Karpas-422 (cell line): ENCODE measurements at regions not wholly inside any gene's neighbourhood (a gene's known extent, or its start where the extent isn't known, plus 50 kb on each side); places are given as distances from the start of the nearest gene placed in this dataset.

ENCODE experiments used
- DNase-seq: peaks from one replicate; pipeline ENCODE4 v3.0.0-alpha.2; 2015
- H2AFZ ChIP-seq: fragments of 200-600 bp; sonication (generic); 2 replicates; pipeline ENCODE4 v1.6.1; 2014; ENCODE audit warnings: antibody characterized with exemption, low read length, mixed read lengths
- H3K27ac ChIP-seq: fragments of 200-600 bp; sonication (generic); 2 replicates; pipeline ENCODE4 v1.5.1; 2014; ENCODE audit warnings: mild to moderate bottlenecking, low read length, moderate library complexity
- H3K27me3 ChIP-seq: fragments of 200-600 bp; sonication (generic); 2 replicates; pipeline ENCODE4 v1.6.1; 2014; ENCODE audit warnings: low read length, mixed read lengths
- H3K36me3 ChIP-seq: fragments of 200-600 bp; sonication (generic); 2 replicates; pipeline ENCODE4 v1.6.1; 2014; ENCODE audit warnings: low read length, mixed read lengths; ENCODE audit not compliant: insufficient read depth
- H3K4me1 ChIP-seq: fragments of 200-600 bp; sonication (generic); 2 replicates; pipeline ENCODE4 v1.6.1; 2014; ENCODE audit warnings: mild to moderate bottlenecking, low read length, mixed read lengths
- H3K4me2 ChIP-seq: fragments of 200-600 bp; sonication (generic); 2 replicates; pipeline ENCODE4 v1.6.1; 2014; ENCODE audit warnings: low read length, low read depth, mild to moderate bottlenecking; ENCODE audit not compliant: poor library complexity, severe bottlenecking
- H3K4me3 ChIP-seq: fragments of 200-600 bp; sonication (generic); 2 replicates; pipeline ENCODE4 v1.5.1; 2014; ENCODE audit warnings: mild to moderate bottlenecking, antibody characterized with exemption, low read length, mixed read lengths
- H3K79me2 ChIP-seq: fragments of 200-600 bp; sonication (generic); 2 replicates; pipeline ENCODE4 v1.6.1; 2014; ENCODE audit warnings: mild to moderate bottlenecking, low read length, mixed read lengths
- H3K9ac ChIP-seq: fragments of 200-600 bp; sonication (generic); 2 replicates; pipeline ENCODE4 v1.6.0; 2014; ENCODE audit warnings: low read length
- H3K9me2 ChIP-seq: fragments of 200-600 bp; sonication (generic), shearing (Covaris generic); replicated peaks from 2 replicates; pipeline ENCODE4 v1.6.0; 2014; ENCODE audit warnings: mild to moderate bottlenecking, low read length, moderate library complexity; ENCODE audit not compliant: insufficient read depth
- H3K9me3 ChIP-seq: fragments of 300-700, 200-600 bp; sonication (generic); 2 replicates; pipeline ENCODE4 v1.6.1; 2014; ENCODE audit warnings: low read length, mixed read lengths
- H4K20me1 ChIP-seq: fragments of 200-600 bp; sonication (generic); 2 replicates; pipeline ENCODE4 v1.6.1; 2014; ENCODE audit warnings: mild to moderate bottlenecking, antibody characterized with exemption, low read length, low read depth; ENCODE audit not compliant: insufficient read depth

GRCh38 chr3:8365541-8365940, 136.1 kb upstream of the LMCD1 start:
- no peak for DNase-seq
- Histone ChIP-seq H3K36me3 (no peaks in the 10 kb centered on the region), H2AFZ (no peak overlapping the region), H3K4me2 (no peak overlapping the region), H3K9me2 (no peaks in the 10 kb centered on the region), H3K9me3 (no peaks in the 10 kb centered on the region), H3K27ac (no peak overlapping the region), H4K20me1 (no peaks in the 10 kb centered on the region), H3K27me3 (no peaks in the 10 kb centered on the region), H3K4me1 (no peaks in the 10 kb centered on the region), H3K9ac (no peak overlapping the region), H3K4me3 (no peak overlapping the region), H3K79me2 (no peaks in the 10 kb centered on the region)

- H3K9me2 ChIP-seq = no peaks in the 10 kb centered on the region
Observed at GRCh38 chr3:8366219-8366810, 135.3 kb upstream of the LMCD1 start.

DNA sequence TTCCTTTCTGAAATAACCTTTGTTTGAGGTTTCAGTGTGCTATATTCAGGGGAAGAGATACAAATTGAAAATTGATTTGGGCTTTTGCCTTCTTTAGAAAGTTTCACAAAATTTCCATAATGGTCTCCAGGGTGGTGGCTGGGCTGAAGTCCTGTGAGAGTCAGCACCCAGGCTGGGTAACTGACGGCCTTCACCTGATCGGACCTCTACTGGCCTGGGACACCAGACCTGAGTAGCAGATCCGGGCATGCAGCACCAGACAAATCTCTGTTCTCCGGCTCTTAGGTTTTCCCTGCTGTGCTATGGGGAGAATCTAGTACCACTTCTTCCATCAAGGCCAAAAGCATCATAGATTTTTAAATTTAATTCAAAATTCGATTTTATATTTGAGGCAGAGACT, 133.0 kb upstream of the LMCD1 start:
- Histone ChIP-seq H3K9ac (no peak overlapping the region), H3K9me3 (no peaks in the 10 kb centered on the region), H3K79me2 (no peaks in the 10 kb centered on the region), H4K20me1 (no peaks in the 10 kb centered on the region), H3K4me3 (no peak overlapping the region), H3K27me3 (no peaks in the 10 kb centered on the region), H3K9me2 (no peaks in the 10 kb centered on the region), H3K36me3 (no peaks in the 10 kb centered on the region), H3K4me1 (no peaks in the 10 kb centered on the region), H3K27ac (no peak overlapping the region), H2AFZ (no peak overlapping the region), H3K4me2 (no peak overlapping the region)
- no peak for DNase-seq

More at GRCh38 chr3:8366219-8366810, 135.3 kb upstream of the LMCD1 start:
- no peak overlapping the region for H2AFZ ChIP-seq
- no peak overlapping the region for H3K27ac ChIP-seq
- no peaks in the 10 kb centered on the region for H3K9me3 ChIP-seq
- no peak for DNase-seq
- no peaks in the 10 kb centered on the region for H3K27me3 ChIP-seq
- H3K4me1 ChIP-seq = no peaks in the 10 kb centered on the region
- no peak overlapping the region for H3K4me2 ChIP-seq
- no peaks in the 10 kb centered on the region for H4K20me1 ChIP-seq
- no peaks in the 10 kb centered on the region for H3K79me2 ChIP-seq
- H3K9ac ChIP-seq = no peak overlapping the region
- no peak overlapping the region for H3K4me3 ChIP-seq
- H3K36me3 ChIP-seq = no peaks in the 10 kb centered on the region

DNA sequence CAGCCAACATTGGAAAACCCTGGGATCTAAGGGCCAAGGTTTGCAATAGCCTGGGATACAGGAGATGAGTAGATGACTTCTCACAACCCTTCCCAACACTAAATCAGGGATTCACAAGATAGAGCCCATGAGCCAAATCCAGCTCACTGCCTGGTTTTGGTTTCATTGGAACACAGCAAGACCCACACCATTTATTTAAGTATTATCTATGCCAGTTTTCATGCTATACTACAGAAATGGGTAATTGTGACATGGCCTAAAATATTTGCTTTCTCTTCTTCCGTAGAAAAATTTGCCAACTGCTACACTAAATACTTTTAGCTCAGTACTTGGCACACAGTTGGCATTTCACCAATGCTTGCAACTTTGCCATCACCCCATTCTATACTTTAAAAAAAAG, 132.0 kb upstream of the LMCD1 start:
- Histone ChIP-seq H4K20me1 (no peaks in the 10 kb centered on the region), H3K4me2 (no peak overlapping the region), H3K27me3 (no peaks in the 10 kb centered on the region), H2AFZ (no peak overlapping the region), H3K9me3 (no peaks in the 10 kb centered on the region), H3K79me2 (no peaks in the 10 kb centered on the region), H3K36me3 (no peaks in the 10 kb centered on the region), H3K4me3 (no peak overlapping the region), H3K4me1 (no peaks in the 10 kb centered on the region), H3K9me2 (no peaks in the 10 kb centered on the region), H3K9ac (no peak overlapping the region), H3K27ac (no peak overlapping the region)
- DNase-seq = no peak

- H2AFZ ChIP-seq = no peak overlapping the region
- no peaks in the 10 kb centered on the region for H3K9me3 ChIP-seq
- H3K4me1 ChIP-seq = no peaks in the 10 kb centered on the region
- no peaks in the 10 kb centered on the region for H3K9me2 ChIP-seq
- H3K9ac ChIP-seq = no peak overlapping the region
- no peak overlapping the region for H3K4me2 ChIP-seq
- no peaks in the 10 kb centered on the region for H3K79me2 ChIP-seq
- no peak overlapping the region for H3K4me3 ChIP-seq
- H3K36me3 ChIP-seq = no peaks in the 10 kb centered on the region
- DNase-seq = no peak
- H4K20me1 ChIP-seq = no peaks in the 10 kb centered on the region
- H3K27ac ChIP-seq = no peak overlapping the region
- H3K27me3 ChIP-seq = no peaks in the 10 kb centered on the region
Observed at GRCh38 chr3:8371085-8371551, 130.5 kb upstream of the LMCD1 start.

GRCh38 chr3:8371960-8372463, 129.6 kb upstream of the LMCD1 start:
- Histone ChIP-seq H4K20me1 (no peaks in the 10 kb centered on the region), H3K79me2 (no peaks in the 10 kb centered on the region), H3K36me3 (no peaks in the 10 kb centered on the region), H3K27ac (no peak overlapping the region), H3K4me3 (no peak overlapping the region), H3K27me3 (no peaks in the 10 kb centered on the region), H3K9ac (no peak overlapping the region), H3K4me1 (no peaks in the 10 kb centered on the region), H3K4me2 (no peak overlapping the region), H2AFZ (no peak overlapping the region), H3K9me3 (no peaks in the 10 kb centered on the region), H3K9me2 (no peaks in the 10 kb centered on the region)
- no peak for DNase-seq

DNA sequence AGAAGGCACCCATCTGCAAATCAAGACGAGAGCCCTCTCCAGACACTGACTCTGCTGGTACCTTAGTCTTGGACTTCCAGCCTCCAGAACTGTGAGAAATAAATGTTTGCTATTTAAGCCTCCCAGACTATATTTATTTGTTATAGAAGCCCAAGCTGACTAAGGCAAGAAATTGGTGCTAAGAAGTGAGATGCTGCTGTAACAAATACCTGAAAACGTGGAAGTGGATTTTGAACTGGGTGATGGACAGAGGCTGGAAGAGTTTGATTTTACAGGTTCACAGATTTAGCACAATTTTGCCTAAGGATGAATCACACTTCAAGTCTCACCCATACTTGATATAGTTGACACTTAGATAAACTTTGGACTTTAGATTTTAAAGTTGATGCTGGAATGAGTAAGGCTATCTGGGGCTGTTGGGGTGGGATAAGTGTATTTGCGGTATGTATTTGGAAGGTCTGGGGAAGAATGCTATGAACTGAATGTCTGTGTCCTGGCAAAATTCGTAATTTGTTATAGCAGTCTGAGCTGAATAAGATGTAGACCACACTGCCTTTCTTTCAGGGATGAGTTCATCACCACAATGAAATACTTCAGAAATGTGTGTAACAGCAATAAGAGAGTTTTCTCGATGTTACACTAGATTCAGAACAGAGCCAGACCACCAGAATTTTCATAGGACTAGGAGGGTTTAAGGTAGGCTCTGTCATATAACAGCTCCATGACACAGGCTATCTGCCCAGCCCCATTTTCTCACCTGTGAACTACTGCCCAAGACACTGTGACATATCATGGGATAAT, 120.5 kb upstream of the LMCD1 start:
- no peaks in the 10 kb centered on the region for H3K27me3 ChIP-seq
- H4K20me1 ChIP-seq = no peaks in the 10 kb centered on the region
- no peaks in the 10 kb centered on the region for H3K9me3 ChIP-seq
- H3K9me2 ChIP-seq = no peaks in the 10 kb centered on the region
- no peak overlapping the region for H3K27ac ChIP-seq
- no peaks in the 10 kb centered on the region for H3K79me2 ChIP-seq
- DNase-seq = no peak
- H3K4me3 ChIP-seq = no peak overlapping the region
- no peaks in the 10 kb centered on the region for H3K36me3 ChIP-seq
- no peak overlapping the region for H3K9ac ChIP-seq
- no peaks in the 10 kb centered on the region for H3K4me1 ChIP-seq
- no peak overlapping the region for H3K4me2 ChIP-seq
- H2AFZ ChIP-seq = no peak overlapping the region

DNA sequence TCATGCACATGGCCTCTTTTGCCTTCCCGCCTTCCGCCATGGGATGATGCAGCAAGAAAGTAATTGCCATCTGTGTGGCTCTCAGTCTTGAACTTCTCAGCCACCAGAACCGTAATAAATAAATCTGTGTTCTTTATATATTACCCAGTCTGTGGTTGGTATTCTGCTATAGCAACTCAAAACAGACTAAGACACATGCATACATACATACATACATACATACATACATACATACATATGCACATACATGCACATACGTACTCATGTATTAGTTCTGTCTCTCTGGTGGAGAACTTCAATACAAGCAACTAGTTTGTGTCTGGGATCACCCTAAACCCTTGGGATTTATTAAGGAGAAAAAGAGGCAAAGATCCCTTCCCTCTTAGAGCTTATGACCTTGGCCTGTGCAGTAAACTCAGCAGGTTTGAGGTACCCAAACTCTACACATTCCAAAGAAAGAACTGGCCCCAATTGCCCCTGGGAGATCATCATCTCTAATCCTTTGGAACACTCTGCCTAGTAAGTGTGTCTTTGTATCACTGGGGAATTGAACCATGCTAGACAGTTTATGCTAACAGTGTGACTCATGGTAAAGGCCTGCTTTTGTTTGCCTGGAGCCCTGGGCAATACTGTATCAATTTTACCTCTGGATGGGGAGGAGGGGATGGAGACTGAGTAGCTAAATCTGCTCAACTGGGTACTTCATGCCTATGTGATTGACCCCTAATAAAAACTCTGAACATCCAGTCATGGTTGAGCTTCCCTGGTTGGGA, 115.6 kb upstream of the LMCD1 start:
- Histone ChIP-seq H3K27ac (no peak overlapping the region), H3K79me2 (no peaks in the 10 kb centered on the region), H3K4me3 (no peak overlapping the region), H2AFZ (no peak overlapping the region), H3K36me3 (no peaks in the 10 kb centered on the region), H3K4me2 (no peak overlapping the region), H3K9me2 (no peaks in the 10 kb centered on the region), H3K4me1 (no peaks in the 10 kb centered on the region), H3K9me3 (no peaks in the 10 kb centered on the region), H4K20me1 (no peaks in the 10 kb centered on the region), H3K27me3 (no peaks in the 10 kb centered on the region), H3K9ac (no peak overlapping the region)
- no peak for DNase-seq
